GM21619 (cell line): ENCODE measurements at regions not wholly inside any gene's neighbourhood (a gene's known extent, or its start where the extent isn't known, plus 50 kb on each side); places are given as distances from the start of the nearest gene placed in this dataset.
"Not testable (repeated sequence)": the region's sequence is repeated elsewhere in the genome, so short reads cannot be mapped to it uniquely, and the experiment has no call there.

ENCODE experiments used
- ATAC-seq: cut with Tn5 transposase; IDR thresholded peaks from one replicate; pipeline ENCODE4 v1.9.1; 2021; ENCODE audit not compliant: unreplicated experiment

DNA sequence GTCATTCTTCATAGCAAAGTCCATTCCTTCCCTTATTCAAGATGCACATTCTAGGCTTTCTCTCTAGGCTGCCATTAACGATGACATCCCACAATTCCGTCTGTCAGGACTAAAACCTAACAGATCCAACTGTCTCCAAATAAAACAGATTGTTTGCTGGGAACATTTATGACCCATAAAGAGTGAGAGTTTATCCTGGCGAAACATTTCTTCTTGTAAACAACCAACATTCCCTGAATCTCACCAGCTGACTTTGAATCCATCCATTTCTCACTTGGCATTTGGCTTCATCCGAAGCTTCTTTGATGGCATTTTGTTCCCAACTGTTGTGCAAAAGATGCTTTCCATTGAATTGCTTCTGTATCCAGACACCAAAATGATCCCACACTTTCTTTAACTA lies 93.1 kb downstream of the OLIG3 start:
- ATAC-seq = no peak

DNA sequence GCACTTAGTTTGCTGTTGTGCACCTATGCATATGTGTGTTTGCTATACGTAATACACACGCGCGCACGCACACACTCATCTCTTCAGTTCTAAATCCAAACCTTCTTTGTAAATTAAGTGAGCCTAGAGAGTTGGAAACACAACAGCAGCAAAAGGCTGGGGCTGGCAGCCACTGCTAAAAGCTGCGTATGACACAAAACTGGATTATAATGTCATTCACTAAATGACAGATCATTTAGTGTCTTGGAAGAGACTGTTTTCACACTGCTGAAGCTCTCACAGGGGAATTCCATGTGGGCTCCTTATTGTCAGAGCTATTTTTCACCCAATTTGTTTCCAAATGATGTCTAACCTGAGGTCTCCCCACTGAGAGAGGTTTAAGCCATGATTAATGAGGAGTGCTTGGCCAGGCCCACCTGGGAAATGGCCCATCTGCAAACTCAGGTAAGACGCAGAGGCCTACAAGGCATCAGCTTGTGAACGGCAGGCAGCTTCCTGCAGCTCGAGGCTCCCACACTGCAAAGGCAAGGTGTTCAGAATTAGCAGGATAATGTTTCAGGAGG lies 94.2 kb downstream of the OLIG3 start:
- no peak for ATAC-seq

DNA sequence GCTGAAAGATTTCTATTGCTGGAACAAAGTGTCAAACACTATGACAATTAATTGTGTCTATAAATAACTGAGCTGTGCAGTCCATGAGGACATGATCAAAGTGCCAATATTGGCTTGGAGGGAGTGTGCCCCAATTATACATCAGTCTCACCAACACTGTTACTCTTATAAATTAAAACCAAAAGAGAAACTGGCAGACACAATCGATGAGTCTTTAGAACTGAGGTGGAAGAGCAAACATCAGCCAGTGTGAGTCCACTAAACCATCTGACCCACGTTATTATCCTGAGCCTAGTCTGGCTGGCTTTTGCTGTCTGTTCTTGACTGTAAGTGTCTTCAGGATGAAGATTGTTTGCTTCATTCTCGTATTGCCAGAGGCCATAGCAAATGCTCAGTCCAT lies 98.9 kb downstream of the OLIG3 start:
- ATAC-seq = no peak

DNA sequence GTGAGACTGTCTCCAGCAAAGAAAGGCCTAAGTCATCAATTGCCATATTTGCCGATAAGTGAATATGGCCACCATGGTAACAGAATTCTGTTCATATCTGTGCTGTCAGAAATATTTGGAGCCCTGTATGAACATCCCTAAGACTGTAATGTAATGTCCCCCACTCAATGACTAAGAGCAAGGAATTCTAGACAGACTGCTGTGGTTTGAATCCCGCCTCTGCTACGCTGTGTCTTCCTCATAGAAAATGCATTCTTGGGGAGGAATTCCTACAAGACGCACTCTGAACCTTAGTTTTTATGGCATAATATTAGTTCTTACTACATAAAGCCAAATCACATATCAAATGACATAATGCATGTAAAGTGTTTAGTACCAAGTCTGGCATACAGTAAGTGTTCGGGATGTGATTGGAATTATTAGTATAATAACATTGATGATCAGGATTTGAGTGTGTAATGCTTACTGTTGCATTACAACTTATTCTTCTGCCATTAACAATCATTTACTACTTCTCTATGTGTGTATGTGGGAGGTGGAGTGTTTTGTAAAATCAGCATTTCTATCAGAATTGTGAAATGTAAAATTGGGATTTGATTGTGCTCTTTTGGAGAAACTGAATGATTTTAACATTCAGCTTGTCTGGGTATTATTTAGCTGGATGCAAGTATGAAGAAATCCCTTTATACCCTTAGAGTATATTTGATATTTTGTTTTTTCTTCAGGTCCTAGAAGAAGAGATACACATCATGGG lies 103.0 kb downstream of the OLIG3 start:
- no peak for ATAC-seq

DNA sequence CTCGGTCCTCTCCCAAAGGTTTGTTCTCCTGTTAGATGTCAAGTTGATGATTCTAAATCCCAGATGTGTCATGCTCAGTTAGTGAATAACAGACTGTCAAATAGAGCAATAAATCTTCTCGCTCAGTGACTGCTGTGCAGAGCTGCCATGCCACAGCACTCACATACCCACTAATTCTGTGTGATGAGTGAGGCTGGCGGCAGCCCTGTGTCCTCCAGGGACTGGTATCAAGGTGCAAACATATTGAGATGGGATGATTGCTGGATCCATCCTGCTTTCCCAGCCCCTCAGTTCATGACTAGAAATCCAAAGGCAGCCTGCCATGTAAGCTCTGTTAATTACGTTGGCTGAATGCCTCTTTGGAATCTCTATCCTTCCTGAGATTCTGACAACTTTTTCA lies 103.9 kb downstream of the OLIG3 start:
- ATAC-seq = no peak

DNA sequence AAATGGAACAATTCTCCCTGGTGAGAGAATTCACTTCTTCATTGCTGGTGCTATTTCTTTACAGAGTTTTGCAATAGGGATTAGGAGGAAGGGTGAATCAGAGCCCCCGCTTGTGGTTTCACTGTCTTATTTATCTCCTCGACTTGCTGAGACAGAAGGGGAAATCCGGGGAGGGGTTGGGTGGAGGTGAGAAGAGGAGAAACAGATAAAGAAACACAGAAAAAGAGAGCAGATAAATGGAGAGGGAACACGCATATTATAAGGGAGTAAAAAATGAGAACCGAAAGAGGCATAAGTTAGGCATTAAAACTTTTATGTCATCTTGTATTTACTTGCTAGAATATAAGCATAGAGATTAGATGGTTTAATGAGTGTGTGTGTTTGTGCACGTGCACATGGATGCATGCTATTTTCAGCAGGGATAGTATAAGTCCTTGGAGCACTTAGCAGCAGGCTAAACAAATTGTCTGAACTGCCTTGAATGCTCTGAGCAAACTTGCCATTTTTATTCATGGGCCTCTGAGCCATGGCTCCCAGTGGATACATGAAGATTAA lies 105.0 kb downstream of the OLIG3 start:
- peak; percentile 93 for ATAC-seq

DNA sequence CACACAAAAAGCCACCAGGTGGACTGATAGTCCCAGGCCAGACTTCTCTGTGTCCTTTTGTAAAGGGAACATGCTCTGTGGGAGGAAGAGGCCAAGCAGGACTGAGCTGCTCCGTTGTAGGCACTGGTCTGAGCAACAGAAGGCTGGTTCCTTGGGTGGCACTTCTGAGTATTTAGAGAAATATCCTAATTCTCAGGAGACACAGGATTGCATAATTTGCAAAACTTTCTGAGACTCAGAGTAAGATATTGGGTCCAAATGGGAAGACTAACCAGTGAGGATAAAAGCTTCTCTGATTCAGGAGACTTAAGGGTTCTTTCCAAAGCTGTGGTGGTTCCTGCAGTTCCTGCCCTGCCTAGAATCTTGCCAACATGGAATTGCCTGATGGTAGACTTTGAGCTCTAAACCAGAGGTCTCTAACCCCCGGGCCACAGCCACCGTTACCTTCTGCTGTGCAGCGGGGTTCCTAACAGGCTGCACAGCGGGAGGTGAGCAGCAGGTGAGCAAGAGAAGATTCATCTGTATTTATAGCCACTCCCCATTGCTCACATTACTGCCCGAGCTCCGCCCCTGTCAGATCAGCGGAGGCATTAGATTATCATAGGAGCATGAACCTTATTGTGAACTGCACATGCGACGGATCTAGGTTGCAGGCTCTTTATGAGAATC lies 107.0 kb downstream of the OLIG3 start:
- ATAC-seq = no peak

DNA sequence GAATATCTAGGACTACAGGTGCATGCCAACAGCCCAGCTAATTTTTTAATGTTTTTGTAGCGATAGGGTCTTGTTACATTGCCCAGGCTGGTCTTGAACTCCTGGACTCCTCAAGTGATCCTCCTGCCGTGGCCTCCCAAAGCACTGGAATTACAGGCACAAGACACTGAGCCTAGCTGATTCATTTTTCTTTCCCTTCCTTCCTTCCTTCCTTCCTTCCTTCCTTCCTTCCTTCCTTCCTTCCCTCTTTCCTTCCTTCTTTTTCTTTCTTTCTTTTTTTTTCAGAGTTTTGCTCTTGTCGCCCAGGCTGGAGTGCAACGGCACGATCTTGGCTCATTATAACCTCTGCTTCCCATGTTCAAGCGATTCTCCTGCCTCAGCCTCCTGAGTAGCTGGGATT lies 110.9 kb downstream of the OLIG3 start:
- not testable (repeated sequence) for ATAC-seq

DNA sequence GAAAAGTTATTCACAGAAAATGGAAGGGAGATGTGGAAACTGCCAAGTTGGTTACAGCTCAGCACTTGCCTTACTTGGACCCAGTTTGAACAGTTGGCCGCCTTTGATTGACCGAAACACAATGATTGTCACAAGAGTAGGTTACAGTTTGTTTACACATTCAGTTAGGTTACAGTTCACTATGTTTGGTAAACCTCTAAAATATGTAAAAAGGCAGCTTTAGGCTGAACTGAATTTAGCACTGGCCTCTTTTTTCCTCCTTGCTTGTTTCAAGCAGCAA lies 116.2 kb downstream of the OLIG3 start:
- ATAC-seq = no peak

DNA sequence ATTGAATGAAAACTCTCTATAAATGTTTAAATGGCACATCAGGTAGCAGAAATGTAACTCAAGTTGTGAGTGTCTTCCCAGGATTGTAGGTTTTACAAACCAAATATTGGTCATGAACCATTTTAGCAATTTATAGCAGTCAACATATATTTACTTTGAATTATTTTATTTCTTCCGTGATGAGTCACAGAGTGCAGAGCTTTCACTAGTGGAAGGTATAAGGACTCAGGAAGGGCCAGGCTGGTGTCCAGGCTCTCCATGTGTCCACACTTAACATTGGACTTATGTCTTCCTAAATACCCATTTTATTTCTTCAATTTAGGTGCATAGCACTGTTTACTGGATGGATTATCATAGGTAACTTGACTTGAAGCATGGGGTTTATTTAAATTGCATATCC lies 120.9 kb downstream of the OLIG3 start:
- ATAC-seq = no peak

DNA sequence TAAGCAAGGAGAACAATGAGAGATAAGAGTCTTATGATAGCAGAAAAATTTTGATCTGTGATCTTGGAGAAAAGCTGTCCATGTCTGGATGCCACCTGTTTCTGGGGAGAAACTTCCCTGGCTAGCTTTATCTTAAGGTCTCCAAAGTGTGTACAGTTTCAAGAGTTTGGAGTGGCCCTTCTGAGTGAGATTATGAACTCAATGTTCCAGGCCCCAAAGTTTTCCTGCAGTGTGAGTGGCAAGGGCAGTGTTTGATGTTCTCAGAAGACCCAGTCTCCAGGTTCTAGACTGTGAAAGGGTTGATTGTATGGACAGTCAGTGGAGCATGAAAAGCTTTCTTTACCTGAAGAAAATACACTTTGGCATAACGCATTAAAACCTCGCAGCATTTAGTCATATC lies 121.7 kb downstream of the OLIG3 start:
- no peak for ATAC-seq

DNA sequence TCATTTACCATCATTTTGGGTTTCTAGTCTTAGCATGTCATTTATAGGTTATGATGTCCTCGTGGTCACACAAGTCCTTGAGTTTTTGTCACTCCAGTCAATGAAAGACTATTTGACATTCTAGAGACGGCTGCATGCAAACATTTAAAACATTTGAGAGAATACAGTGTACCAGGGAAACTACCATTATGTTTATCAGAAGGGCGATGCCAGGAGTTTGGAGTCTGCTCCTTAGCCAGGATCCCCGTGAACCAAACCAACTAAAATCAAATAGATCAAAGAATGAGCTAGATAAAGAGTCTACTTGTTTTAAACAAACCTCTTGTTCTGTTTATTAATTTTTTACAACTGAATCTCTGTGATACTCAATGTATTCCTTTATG lies 122.6 kb downstream of the OLIG3 start:
- ATAC-seq = no peak

DNA sequence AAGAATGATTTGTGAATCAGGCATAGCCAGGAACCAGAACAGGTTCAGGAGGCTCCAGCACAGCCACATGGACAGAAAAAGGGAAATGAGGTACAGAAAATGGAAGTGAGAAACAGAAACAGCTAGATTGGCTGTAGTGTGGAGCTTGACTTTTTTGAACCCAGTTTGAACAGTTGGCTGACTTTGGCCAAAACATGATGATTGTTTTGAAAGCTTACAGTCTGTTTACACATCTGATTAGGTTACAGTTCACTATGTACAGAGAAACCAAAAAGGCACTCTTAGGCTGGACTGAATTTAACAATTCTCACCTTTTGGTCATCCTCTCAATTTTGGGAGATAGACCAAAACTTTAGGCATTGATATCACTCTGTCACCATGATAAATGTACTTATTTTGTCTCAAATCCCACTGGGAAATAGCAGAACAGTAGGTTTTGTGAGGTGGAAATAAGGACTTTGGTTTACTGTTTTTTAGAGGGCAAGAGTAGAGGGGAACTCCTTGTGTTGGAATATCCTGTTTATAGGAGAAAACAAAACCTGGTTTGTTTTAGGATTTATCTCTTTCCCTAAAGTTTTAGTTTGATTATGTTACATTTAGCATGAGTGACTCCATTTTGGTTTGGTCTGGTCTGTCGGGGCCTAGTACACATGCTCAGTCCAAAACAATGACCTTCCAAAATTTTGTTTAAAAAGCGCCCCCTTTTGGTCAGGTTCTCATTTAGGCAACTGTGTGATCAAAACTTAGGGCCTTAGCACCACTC lies 123.1 kb downstream of the OLIG3 start:
- peak; percentile 74 for ATAC-seq

DNA sequence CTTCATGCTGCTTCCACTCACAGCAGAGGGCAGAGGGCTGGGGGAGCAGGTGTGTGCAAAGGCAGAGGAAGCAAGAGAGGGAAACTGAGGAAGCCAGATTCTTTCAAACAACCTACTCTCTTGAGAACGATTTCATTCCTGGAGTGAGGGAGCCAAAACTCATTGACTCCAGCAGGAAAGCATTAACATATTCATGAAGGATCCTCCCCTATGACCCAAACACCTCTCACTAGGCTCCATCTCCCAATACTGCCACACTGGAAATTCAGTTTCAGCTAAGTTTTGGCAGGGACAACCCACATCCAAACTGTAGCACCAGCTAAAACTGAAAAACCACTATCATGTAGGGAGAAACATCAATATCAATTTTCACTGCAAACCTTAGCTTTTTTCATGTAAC lies 125.1 kb downstream of the OLIG3 start:
- ATAC-seq = no peak

DNA sequence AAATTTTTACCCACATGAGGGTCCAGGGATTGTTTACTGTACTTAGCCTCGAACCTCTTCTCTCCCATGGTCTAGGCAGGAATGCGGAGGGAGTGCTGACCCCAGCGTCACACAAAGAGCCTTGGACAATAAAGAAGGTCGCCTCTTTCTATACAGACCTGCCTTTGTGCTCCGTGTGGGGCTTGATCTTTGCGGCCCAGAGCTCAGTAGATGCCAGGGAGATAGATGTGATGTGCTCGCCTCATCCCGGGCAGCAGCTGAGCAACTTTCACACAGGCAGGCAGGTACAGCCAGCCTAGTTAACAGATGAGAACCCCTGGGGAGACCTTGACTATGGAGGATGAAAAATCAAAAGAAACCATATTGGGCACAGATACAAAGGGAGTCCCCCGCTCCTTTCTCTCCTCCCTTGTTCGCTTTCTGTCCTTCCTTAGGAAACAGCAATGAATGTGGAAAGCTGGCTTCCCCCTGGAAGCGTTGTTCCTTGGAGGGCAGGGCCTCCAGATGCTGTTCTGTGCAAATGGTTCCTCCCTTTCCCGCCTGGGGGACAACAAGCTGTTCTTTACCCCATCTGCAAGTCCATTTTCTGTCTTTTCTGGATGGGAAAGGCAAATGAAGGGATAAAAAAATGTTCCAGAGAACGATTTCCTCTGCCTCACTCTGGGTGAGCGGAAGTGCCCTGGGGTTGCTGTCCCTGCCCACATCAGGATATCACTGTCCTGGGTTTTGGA lies 128.3 kb downstream of the OLIG3 start:
- no peak for ATAC-seq

DNA sequence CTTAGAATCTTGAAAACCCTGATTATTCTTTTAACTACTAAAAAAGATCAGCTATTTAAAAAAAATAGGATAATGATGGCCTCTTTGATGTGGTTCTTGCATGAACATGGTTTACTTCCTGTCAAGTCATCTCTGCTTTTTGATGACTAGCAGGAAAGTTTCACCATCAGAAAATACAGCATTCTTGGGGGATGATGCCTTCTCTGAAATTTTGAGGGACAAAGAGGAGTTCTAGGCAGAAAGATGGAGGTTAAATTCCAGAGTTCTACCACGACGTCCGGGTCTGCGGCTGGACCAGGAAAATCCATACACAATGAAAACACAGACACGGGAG lies 130.4 kb downstream of the OLIG3 start:
- no peak for ATAC-seq

DNA sequence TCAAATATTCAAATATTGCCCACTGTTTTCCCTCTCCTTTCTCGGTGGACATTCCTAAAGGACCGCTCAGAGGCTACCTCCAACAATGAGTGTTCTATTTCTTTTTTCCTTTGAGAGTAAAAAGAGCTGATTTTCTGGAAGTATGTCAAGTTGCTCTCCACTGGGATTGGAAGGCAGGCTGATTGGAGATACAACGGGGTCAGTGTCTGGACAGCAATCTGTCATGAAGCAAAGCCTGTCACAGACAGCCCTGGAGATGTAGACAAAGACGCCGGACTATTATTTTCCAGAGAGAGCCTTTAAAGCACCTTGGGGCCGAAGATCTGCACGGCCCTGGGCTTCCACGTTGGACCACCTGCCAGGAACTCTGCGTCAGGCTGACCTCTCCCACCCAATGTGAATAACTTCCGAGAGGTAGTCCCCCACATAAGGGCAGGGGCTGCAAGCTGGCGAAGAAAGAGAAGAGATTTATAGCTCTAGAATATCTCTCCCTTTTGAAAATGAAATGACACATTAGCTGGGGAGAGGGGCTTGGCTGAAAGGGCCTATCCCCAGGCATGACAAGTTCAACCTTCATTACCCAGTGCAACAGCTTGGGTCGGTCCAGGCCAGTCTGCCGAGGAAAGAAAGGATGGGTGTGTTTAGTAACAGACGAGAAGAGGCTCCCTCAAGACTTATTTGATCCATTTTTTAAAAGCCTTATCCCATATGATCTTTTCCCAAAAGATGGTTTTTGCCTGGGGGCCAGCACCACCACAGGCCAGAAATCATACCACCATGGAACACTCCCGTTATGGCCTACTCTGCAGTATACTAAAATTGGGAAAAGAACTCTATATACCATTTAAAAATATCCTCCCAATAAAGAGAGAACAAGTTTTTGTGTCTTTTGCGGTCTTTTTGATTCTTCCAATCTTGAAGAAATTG lies 131.1 kb downstream of the OLIG3 start:
- no peak for ATAC-seq

DNA sequence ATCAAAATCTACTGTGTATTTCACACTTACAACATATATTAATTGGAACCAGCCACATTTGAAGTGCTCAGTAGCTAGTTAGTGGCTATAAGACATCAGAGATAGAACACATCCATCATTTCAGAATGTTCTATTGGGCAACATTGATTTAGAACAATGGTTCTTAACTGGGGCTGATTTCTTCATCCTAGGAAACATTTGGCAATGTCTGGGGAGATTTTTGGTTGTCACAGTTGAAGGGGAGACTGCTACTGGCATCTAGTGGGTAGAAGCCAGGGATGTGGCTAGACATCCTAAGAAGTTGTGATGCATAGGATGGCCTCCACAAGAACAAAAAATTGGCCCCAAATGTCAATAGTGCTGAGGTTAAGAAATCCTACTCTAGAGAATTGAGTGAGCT lies 132.5 kb downstream of the OLIG3 start:
- ATAC-seq = no peak

DNA sequence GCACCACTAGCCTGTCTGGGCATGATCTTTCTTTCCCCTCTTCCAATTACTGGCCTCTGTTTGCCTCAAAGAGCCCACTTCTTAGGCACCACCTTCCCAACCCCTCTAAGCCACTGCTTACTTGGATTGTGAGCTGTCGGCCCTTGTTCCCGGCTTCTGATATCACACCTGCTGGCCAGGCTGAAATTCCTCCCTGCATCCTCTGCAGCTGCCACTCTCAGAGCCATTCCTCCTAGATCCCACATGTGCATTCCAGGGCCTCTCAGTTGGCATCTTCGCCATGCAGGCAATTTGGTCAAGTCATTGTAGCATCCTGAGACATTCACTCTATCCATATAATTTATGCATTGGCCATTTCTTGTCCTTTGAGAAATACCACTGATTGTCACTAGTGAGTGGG lies 135.9 kb downstream of the OLIG3 start:
- no peak for ATAC-seq

DNA sequence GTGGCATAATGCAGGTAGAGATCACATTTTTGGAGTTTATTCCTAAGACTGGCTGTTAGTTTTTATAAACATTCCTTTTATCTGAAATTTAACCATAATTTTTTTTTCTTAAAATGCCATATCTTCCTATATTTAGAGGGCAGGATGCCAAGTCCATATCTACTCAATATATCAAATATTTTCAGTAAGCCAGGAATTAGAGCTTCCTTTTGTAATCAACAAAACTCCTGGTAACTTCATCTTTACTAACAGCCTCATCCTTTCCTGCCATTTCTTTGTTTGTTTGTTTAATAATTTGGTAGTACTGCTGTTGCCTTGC lies 136.3 kb downstream of the OLIG3 start:
- no peak for ATAC-seq
